ENCODE measurements at regions not wholly inside any gene's neighbourhood (a gene's known extent, or its start where the extent isn't known, plus 50 kb on each side); places are given as distances from the start of the nearest gene placed in this dataset.

DNA sequence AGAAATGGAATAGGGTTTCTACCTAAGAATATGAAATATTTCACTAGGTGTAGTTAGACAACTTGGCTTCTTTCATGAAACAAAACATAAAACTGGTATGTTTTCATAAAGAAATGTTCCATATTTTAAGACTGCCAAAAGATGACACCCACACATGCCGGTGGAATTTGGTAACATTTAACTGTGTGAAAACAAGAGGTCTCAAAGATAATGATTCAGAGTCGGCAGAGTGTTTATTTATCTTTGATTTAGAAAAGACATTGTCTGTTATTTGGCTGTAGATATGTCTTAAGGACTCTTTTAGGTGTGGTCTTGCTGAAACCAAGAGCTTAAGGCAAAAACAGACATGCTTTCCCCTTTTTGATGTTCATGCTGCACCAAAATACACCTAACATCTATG, 63.5 kb upstream of the FN1 start:
- no peaks in the 10 kb centered on the region for H3K27me3 ChIP-seq (ENCODE audit: control insufficient read depth, insufficient read depth, low read length)
- no peak overlapping the region for H3K4me3 ChIP-seq (ENCODE audit: low read depth, low read length)
- TF ChIP-seq, protein P1, sequence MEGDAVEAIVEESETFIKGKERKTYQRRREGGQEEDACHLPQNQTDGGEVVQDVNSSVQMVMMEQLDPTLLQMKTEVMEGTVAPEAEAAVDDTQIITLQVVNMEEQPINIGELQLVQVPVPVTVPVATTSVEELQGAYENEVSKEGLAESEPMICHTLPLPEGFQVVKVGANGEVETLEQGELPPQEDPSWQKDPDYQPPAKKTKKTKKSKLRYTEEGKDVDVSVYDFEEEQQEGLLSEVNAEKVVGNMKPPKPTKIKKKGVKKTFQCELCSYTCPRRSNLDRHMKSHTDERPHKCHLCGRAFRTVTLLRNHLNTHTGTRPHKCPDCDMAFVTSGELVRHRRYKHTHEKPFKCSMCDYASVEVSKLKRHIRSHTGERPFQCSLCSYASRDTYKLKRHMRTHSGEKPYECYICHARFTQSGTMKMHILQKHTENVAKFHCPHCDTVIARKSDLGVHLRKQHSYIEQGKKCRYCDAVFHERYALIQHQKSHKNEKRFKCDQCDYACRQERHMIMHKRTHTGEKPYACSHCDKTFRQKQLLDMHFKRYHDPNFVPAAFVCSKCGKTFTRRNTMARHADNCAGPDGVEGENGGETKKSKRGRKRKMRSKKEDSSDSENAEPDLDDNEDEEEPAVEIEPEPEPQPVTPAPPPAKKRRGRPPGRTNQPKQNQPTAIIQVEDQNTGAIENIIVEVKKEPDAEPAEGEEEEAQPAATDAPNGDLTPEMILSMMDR (IDR thresholded peaks at IDR 0.05; ENCODE audit: insufficient read depth, low read length, severe bottlenecking) = no peak
- FAIRE-seq (no peak), DNase-seq (ENCODE audit: low read depth) (no peak)
- no peaks in the 10 kb centered on the region for H3K36me3 ChIP-seq (ENCODE audit: control insufficient read depth, insufficient read depth, low read length)

DNA sequence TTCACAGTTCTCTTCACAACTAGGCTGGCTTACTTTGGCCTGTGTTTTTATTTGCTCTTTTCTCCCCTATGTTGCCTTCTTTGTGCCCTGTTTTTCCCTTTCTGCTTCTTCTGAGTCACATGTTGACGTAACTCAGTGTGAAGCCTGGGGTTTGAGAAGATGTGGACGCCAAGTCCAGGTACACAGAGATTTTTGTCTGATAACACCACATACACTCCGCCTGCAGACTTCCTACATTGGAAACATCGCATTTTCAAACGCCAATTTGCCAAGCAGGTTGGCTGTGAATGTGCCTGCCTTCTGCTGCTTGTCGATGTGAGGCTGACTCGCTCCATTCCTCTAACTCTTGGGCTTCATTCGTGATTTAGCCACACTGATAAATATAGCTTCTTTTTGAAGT, 62.6 kb upstream of the FN1 start:
- Histone ChIP-seq H3K27me3 (ENCODE audit: control insufficient read depth, insufficient read depth, low read length) (no peaks in the 10 kb centered on the region), H3K36me3 (ENCODE audit: control insufficient read depth, insufficient read depth, low read length) (no peaks in the 10 kb centered on the region), H3K4me3 (ENCODE audit: low read depth, low read length) (no peak overlapping the region)
- FAIRE-seq = no peak
- no peak for DNase-seq (ENCODE audit: low read depth)
- TF ChIP-seq, protein P1 (IDR thresholded peaks at IDR 0.05; ENCODE audit: insufficient read depth, low read length, severe bottlenecking) = no peak

DNA sequence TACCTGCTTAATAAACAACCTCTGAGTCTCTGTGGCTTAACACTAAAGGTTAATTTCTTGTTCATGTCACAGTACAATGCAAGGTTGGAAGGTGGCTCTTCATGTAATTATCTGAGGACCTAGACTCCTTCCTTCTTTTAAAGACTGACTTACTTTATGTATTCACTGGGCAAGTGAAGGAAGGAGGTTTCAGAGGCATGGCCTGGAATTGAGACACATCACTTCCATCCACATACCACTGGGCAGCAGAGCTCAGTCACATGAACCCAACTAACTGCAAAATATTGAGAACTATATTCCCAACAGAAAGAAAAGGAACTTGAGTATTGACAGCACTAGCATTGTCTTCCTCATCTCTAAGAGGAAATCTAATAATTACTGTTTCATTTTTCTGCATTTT, 57.5 kb upstream of the FN1 start:
- no peak for FAIRE-seq
- Histone ChIP-seq H3K4me3 (ENCODE audit: low read depth, low read length) (no peak overlapping the region), H3K36me3 (ENCODE audit: control insufficient read depth, insufficient read depth, low read length) (no peaks in the 10 kb centered on the region), H3K27me3 (ENCODE audit: control insufficient read depth, insufficient read depth, low read length) (no peaks in the 10 kb centered on the region)
- DNase-seq (ENCODE audit: low read depth) = no peak
- TF ChIP-seq, protein P1 (IDR thresholded peaks at IDR 0.05; ENCODE audit: insufficient read depth, low read length, severe bottlenecking) = no peak

DNA sequence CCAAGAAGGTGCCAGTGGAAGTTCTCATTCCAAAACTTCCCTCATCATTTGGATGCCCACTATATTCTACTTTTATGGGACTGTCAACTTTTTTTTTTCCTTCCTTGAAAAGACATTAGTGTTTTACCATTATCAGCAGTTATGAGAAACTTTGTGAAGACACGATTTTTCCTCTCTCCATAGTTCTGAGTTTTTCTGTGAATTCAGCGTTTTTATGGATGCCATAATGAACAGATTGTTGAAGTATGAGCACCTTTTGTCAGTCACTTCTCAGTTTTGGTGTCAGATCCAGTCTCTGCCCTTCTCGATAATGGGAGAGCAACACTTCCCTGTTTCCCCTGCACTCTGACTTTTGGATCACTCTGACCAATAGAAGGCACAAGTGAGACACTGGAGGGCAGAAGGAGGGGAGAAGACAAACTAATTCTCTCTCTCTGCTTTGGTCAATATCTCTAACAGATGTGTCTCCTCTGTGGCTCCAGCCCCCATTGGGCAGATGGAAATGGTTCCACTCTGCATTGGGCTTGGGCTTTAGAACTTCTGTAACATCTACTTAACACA, 53.5 kb upstream of the FN1 start:
- FAIRE-seq = peak; percentile 28
- Histone ChIP-seq H3K36me3 (ENCODE audit: control insufficient read depth, insufficient read depth, low read length) (no peaks in the 10 kb centered on the region), H3K27me3 (ENCODE audit: control insufficient read depth, insufficient read depth, low read length) (no peaks in the 10 kb centered on the region), H3K4me3 (ENCODE audit: low read depth, low read length) (no peak overlapping the region)
- TF ChIP-seq, protein P1 (IDR thresholded peaks at IDR 0.05; ENCODE audit: insufficient read depth, low read length, severe bottlenecking) = no peak
- DNase-seq (ENCODE audit: low read depth) = no peak

DNA sequence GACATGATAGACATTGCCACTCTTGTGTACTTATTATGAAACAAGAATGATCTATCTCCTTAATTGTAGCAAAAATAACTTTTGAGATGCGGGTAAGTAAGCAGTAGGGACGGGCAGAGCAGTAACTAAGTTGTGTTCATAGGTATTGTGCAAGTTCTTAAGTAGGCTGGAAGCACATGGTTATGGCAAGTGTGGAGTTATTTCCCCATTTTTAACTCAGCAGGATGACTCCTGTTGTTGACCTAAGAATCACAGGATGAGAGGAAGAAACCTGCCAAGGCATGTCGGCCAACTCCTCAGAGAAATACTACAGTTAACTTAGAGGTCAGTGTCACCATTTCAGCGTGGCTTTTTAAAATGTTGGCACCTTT, 51.1 kb upstream of the FN1 start:
- DNase-seq (ENCODE audit: low read depth) = peak; percentile 100
- peak; percentile 97 for FAIRE-seq
- H3K4me3 ChIP-seq (ENCODE audit: low read depth, low read length) = no peak overlapping the region

More for the DNA sequence above, 51.1 kb upstream of the FN1 start:
- Histone ChIP-seq H3K36me3 (ENCODE audit: control insufficient read depth, insufficient read depth, low read length) (no peaks in the 10 kb centered on the region), H3K27me3 (ENCODE audit: control insufficient read depth, insufficient read depth, low read length) (no peaks in the 10 kb centered on the region)
- TF ChIP-seq, protein P1 (IDR thresholded peaks at IDR 0.05; ENCODE audit: insufficient read depth, low read length, severe bottlenecking) = no peak
